Spleen (tissue), 7 donors: ENCODE measurements at regions not wholly inside any gene's neighbourhood (a gene's known extent, or its start where the extent isn't known, plus 50 kb on each side); places are given as distances from the start of the nearest gene placed in this dataset.

Experiments
- CTCF ChIP-seq, 11 experiments: fragments of 200-600 bp in 7 of 11; fragments of 450-650 bp in 4 of 11; sonication (generic) in 4 of 11; IDR thresholded peaks in 8 of 11; conservative IDR thresholded peaks in 3 of 11; 1 replicate in 7 of 11; 2 replicates in 4 of 11; pipeline versions ENCODE4 v1.4.0 to v1.8.0; 2016 to 2021; ENCODE audit warnings: antibody characterized with exemption in 11 of 11, inconsistent platforms in 4 of 11, mild to moderate bottlenecking in 1 of 11
- POLR2A ChIP-seq, 3 donors: fragments of 450-650 bp; IDR thresholded peaks; one replicate each; pipeline ENCODE4 v1.5.1; 2017; ENCODE audit warnings: antibody characterized with exemption in 3 of 3, mild to moderate bottlenecking in 1 of 3
- POLR2AphosphoS5 ChIP-seq, 3 donors: sonication (generic); formaldehyde crosslinking; IDR thresholded peaks; one replicate each; pipeline ENCODE4 v1.5.1; 2017; ENCODE audit warnings: antibody characterized with exemption in 3 of 3
- donor health status: DM: no; HTN: no; CAD: no; lungs with moderate emphysema.
- donor health status: DM: no; HTN: no; CAD: no.
- donor health status: DM: no; HTN: no; CAD: no.

DNA sequence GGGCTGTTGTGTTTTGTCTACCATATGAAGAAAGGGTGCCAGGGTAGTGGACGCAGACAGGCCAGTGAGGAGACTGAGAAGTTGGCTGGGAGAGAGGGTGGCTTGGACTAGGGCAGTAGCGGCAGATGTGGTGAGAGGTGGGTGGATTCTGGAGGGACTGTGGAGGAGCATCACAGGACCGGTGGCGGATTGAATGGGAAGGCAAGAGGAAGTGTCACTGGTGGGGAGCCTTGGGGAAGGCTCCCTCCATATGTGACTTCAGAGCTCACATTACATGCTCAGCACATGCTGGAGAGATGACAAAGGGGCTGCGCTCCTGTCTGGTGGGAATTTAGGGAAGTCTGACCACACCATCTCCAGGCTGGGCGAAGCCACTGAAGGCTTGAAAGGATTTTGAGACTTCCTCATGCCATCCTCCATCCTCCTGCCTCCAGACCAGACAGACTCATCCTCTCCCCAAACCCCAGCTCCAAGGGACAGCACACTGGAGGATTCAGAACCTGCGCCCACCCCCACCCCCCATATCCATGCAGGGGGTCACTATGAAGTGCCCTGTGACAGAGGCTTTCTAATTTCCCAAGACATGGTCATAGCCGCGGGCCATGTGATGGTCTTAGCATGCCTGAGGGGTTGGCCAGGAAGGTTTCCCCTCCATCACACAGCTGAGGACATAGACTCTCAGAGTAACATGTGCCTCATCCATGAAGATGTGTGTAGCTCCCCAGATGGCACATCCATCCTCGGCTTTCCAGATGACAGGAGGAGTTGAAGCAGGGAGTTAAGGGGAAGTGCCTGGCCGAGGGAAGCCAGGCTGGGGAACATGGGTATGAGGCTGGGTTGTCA lies 138.8 kb upstream of the WNT4 start:
- TF ChIP-seq CTCF (IDR thresholded peaks at IDR 0.05 in 8 of 11, conservative IDR thresholded peaks at IDR 0.05 in 3 of 11) (no peak), POLR2AphosphoS5 (IDR thresholded peaks at IDR 0.05) (no peak), POLR2A (IDR thresholded peaks at IDR 0.05) (no peak)
